HEK293T (cell line): ENCODE measurements at regions not wholly inside any gene's neighbourhood (a gene's known extent, or its start where the extent isn't known, plus 50 kb on each side); places are given as distances from the start of the nearest gene placed in this dataset.

Experiments
- ARNT ChIP-seq: fragments of 450-650 bp; IDR thresholded peaks from 2 replicates; pipeline ENCODE4 v1.6.1; 2017; ENCODE audit warnings: mild to moderate bottlenecking
- BHLHE40 ChIP-seq: fragments of 450-650 bp; IDR thresholded peaks from 2 replicates; pipeline ENCODE4 v1.6.1; 2016; ENCODE audit warnings: mild to moderate bottlenecking, moderate library complexity, borderline replicate concordance
- ELF4 ChIP-seq: fragments of 450-650 bp; IDR thresholded peaks from 2 replicates; pipeline ENCODE4 v1.6.1; 2017; ENCODE audit warnings: antibody characterized with exemption
- FOXA1 ChIP-seq: fragments of 450-650 bp; IDR thresholded peaks from 2 replicates; pipeline ENCODE4 v1.6.1; 2016; ENCODE audit warnings: mild to moderate bottlenecking
- FOXK2 ChIP-seq: fragments of 450-650 bp; IDR thresholded peaks from 2 replicates; pipeline ENCODE4 v1.6.1; 2016; ENCODE audit warnings: mild to moderate bottlenecking
- FOXM1 ChIP-seq: fragments of 450-650 bp; IDR thresholded peaks from 2 replicates; pipeline ENCODE4 v1.6.1; 2017; ENCODE audit warnings: mild to moderate bottlenecking, borderline replicate concordance
- NFRKB ChIP-seq: fragments of 450-650 bp; IDR thresholded peaks from 2 replicates; pipeline ENCODE4 v1.6.1; 2016; ENCODE audit warnings: mild to moderate bottlenecking, moderate library complexity
- PKNOX1 ChIP-seq: fragments of 450-650 bp; IDR thresholded peaks from 2 replicates; pipeline ENCODE4 v1.6.1; 2016
- SUZ12 ChIP-seq: fragments of 450-650 bp; IDR thresholded peaks from 2 replicates; pipeline ENCODE4 v1.6.1; 2016; ENCODE audit warnings: mild to moderate bottlenecking
- TARDBP ChIP-seq: fragments of 450-650 bp; IDR thresholded peaks from 2 replicates; pipeline ENCODE4 v1.6.1; 2016

- TF ChIP-seq SUZ12, result no peak
- no peak for TF ChIP-seq ELF4
- no peak for TF ChIP-seq FOXK2
- TF ChIP-seq NFRKB, result no peak
- no peak for TF ChIP-seq FOXA1
- TF ChIP-seq BHLHE40, result no peak
- TF ChIP-seq FOXM1, result no peak
- no peak for TF ChIP-seq TARDBP
- TF ChIP-seq PKNOX1, result no peak
- no peak for TF ChIP-seq ARNT
Observed at GRCh38 chr10:44196336-44196735, 188.6 kb downstream of the CXCL12 start.
